IMR-90 (cell line): ENCODE measurements at regions not wholly inside any gene's neighbourhood (a gene's known extent, or its start where the extent isn't known, plus 50 kb on each side); places are given as distances from the start of the nearest gene placed in this dataset.

Experiments used
- ATAC-seq: fragments of 200-7000 bp; cut with Tn5 transposase; 2 replicates; pipeline ENCODE4 v1.9.1; 2020; ENCODE audit warnings: low read depth, mild to moderate bottlenecking, moderate library complexity
- BruUV-seq: library from RNA; stranded (reverse); fragments of 400-500 nt; replicated peaks from 2 replicates; lab custom pipeline; 2021; lab: Mats Ljungman, UMichigan
- CTCF ChIA-PET: fragments of 300-600 bp; formaldehyde crosslinking; extraction: SDS; loops from one replicate; lab custom pipeline; 2021; ENCODE audit warnings: antibody characterized with exemption; lab: Yijun Ruan, JAX
- POLR2A ChIA-PET: fragments of 300-600 bp; sonication (Branson Sonifier 250); formaldehyde crosslinking; loops from one replicate; lab custom pipeline; 2022; ENCODE audit warnings: antibody characterized with exemption; ENCODE audit not compliant: unreplicated experiment; lab: Charles Lee
- DNase-seq: peaks from one replicate; pipeline ENCODE4 v3.0.0; 2013
- H2AFZ ChIP-seq: replicated peaks from 2 replicates; pipeline ENCODE3; 2013; ENCODE audit warnings: low read length, mild to moderate bottlenecking; ENCODE audit not compliant: poor library complexity
- H2AK5ac ChIP-seq: 2 replicates; pipeline ENCODE4 v1.6.1; 2013; ENCODE audit warnings: low read depth, low read length, inconsistent platforms
- H2AK9ac ChIP-seq: replicated peaks from 2 replicates; pipeline ENCODE3; 2013; ENCODE audit warnings: mild to moderate bottlenecking, low read depth, low read length, moderate library complexity; ENCODE audit not compliant: poor library complexity
- H2BK120ac ChIP-seq: 2 replicates; pipeline ENCODE4 v1.6.1; 2013; ENCODE audit warnings: low read depth, low read length, inconsistent platforms
- H2BK15ac ChIP-seq: 3 replicates; pipeline ENCODE4 v1.6.1; 2013; ENCODE audit warnings: low read depth, low read length, inconsistent platforms
- H2BK20ac ChIP-seq: 2 replicates; pipeline ENCODE4 v1.6.1; 2013; ENCODE audit warnings: low read depth, mild to moderate bottlenecking, inconsistent platforms, low read length, moderate library complexity
- H2BK5ac ChIP-seq: 2 replicates; pipeline ENCODE4 v1.6.1; 2013; ENCODE audit warnings: mild to moderate bottlenecking, low read depth, low read length, inconsistent platforms; ENCODE audit not compliant: poor library complexity, severe bottlenecking
- H3K14ac ChIP-seq: replicated peaks from 2 replicates; pipeline ENCODE4 v1.6.1; 2013; ENCODE audit warnings: low read depth, low read length, inconsistent platforms
- H3K18ac ChIP-seq: 2 replicates; pipeline ENCODE4 v1.6.1; 2013; ENCODE audit warnings: low read depth, low read length, control low read depth
- H3K23ac ChIP-seq: 2 replicates; pipeline ENCODE4 v1.6.1; 2013; ENCODE audit warnings: low read depth, low read length, inconsistent platforms
- H3K27ac ChIP-seq: 2 replicates; pipeline ENCODE4 v1.5.1; 2013; ENCODE audit warnings: mild to moderate bottlenecking, control low read depth, low read length; ENCODE audit not compliant: insufficient read depth
- H3K27me3 ChIP-seq: 2 replicates; pipeline ENCODE4 v1.6.1; 2013; ENCODE audit warnings: low read length; ENCODE audit not compliant: control insufficient read depth, insufficient read depth
- H3K36me3 ChIP-seq: 2 replicates; pipeline ENCODE4 v1.6.1; 2013; ENCODE audit warnings: low read length, mixed read lengths; ENCODE audit not compliant: control insufficient read depth, insufficient read depth
- H3K4ac ChIP-seq: 2 replicates; pipeline ENCODE4 v1.6.1; 2013; ENCODE audit warnings: low read depth, low read length, inconsistent platforms
- H3K4me1 ChIP-seq: 2 replicates; pipeline ENCODE4 v1.6.1; 2013; ENCODE audit warnings: low read length, mixed read lengths; ENCODE audit not compliant: control insufficient read depth, insufficient read depth
- H3K4me2 ChIP-seq: 2 replicates; pipeline ENCODE4 v1.6.1; 2013; ENCODE audit warnings: low read depth, mild to moderate bottlenecking, control low read depth, low read length, moderate library complexity
- H3K4me3 ChIP-seq: 2 replicates; pipeline ENCODE4 v1.5.1; 2013; ENCODE audit warnings: low read depth, mild to moderate bottlenecking, control low read depth, low read length, moderate library complexity; ENCODE audit not compliant: insufficient read depth
- H3K56ac ChIP-seq: 2 replicates; pipeline ENCODE4 v1.6.1; 2013; ENCODE audit warnings: low read length, inconsistent platforms; ENCODE audit not compliant: insufficient read depth; ENCODE audit errors: extremely low read depth
- H3K79me1 ChIP-seq, 2 experiments: 2 replicates each; pipeline ENCODE4 v1.6.1; 2013; ENCODE audit warnings: low read length in 2 of 2, inconsistent platforms in 1 of 2, low read depth in 1 of 2
- H3K9ac ChIP-seq: 2 replicates; pipeline ENCODE4 v1.6.1; 2013; ENCODE audit warnings: low read depth, low read length, control low read depth
- H3K9me1 ChIP-seq: 2 replicates; pipeline ENCODE4 v1.6.1; 2013; ENCODE audit warnings: low read length, inconsistent platforms; ENCODE audit not compliant: insufficient read depth
- H3K9me3 ChIP-seq: 2 replicates; pipeline ENCODE4 v1.6.1; 2013; ENCODE audit warnings: low read length; ENCODE audit not compliant: control insufficient read depth, insufficient read depth
- H4K20me1 ChIP-seq: 2 replicates; pipeline ENCODE4 v1.6.1; 2013; ENCODE audit warnings: low read length, inconsistent platforms; ENCODE audit not compliant: insufficient read depth
- H4K5ac ChIP-seq: 2 replicates; pipeline ENCODE4 v1.6.1; 2013; ENCODE audit warnings: mild to moderate bottlenecking, low read depth, low read length, control low read depth
- H4K8ac ChIP-seq, 2 experiments: 2 replicates each; pipeline ENCODE4 v1.6.1; 2013; ENCODE audit warnings: low read depth in 2 of 2, low read length in 2 of 2, control low read depth in 1 of 2, inconsistent platforms in 1 of 2
- H4K91ac ChIP-seq: 2 replicates; pipeline ENCODE4 v1.6.1; 2013; ENCODE audit warnings: low read depth, low read length, inconsistent platforms; ENCODE audit not compliant: insufficient read depth
- MXI1 ChIP-seq: IDR thresholded peaks from 2 replicates; pipeline ENCODE4 v1.6.1; 2012; ENCODE audit warnings: low read depth, mild to moderate bottlenecking, low read length, moderate library complexity, borderline replicate concordance
- POLR2A ChIP-seq: IDR thresholded peaks from 2 replicates; pipeline ENCODE4 v1.6.1; 2012; ENCODE audit warnings: mild to moderate bottlenecking, low read depth, low read length
- WGBS, 2 experiments: methylation state at CpG; one replicate each; pipeline versions ENCODE4 v1.1.5 to v1.1.7; 2013; ENCODE audit warnings: missing lambda C conversion rate in 2 of 2; ENCODE audit not compliant: insufficient read length in 1 of 2; ENCODE audit errors: extremely low coverage in 2 of 2; 5-methylcytosine and 5-hydroxymethylcytosine counted together
- dilution Hi-C: fragments of 300-500 bp; cut with HindIII; formaldehyde crosslinking; loops from one replicate; pipeline ENCODE4 v1.14.3; 2018; ENCODE audit warnings: low sequenced_read_pairs; ENCODE audit not compliant: unreplicated experiment
- in situ Hi-C: fragments of 300-500 bp; cut with MboI; formaldehyde crosslinking; loops from 3 replicates; pipeline ENCODE4 v1.14.3; 2019; ENCODE audit warnings: low sequenced_read_pairs, inconsistent platforms, mixed read lengths
- intact Hi-C: fragments of 100-400 bp; cut with micrococcal nuclease; formaldehyde crosslinking; loops from 2 replicates; pipeline ENCODE4 v1.10.0; 2022

DNA sequence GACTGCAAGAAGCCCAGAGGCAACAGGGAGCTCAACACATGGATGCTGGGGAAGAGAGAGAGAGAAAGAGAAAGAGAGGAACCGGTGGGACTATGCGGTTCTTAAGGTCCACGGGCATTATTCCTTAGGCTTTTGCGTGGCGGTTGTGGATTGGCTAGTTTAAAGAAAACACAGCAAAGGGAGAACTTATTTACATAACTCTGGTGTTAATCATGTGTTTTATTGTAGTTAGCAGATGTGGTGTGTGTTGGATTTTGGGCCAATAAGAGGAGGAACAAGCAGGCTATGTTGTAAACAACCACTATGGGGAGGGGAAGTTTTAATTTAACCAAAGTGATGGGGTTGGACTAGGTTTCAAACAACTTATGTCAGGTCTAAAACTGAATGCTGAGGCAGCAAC is 275.3 kb upstream of the KLF12 start:
- Histone ChIP-seq H2BK15ac (no peak overlapping the region), H4K20me1 (no peaks in the 10 kb centered on the region), H3K27me3 (no peaks in the 10 kb centered on the region; the same call in 1 of the 2 replicates), H2BK120ac (no peak overlapping the region), H3K9me3 (no peaks in the 10 kb centered on the region), H2AK9ac (no peak overlapping the region), H4K5ac (no peak overlapping the region), H3K9me1 (no peaks in the 10 kb centered on the region), H3K4me3 (no peak overlapping the region), H4K91ac (no peak overlapping the region), H3K18ac (no peak overlapping the region), H3K14ac (no peak overlapping the region), H3K36me3 (no peaks in the 10 kb centered on the region), H3K23ac (no peak overlapping the region), H2AFZ (no peak overlapping the region), H3K4ac (no peak overlapping the region), H3K9ac (no peak overlapping the region), H3K56ac (no peak overlapping the region), H3K4me2 (no peak overlapping the region), H2BK20ac (no peak overlapping the region), H2AK5ac (no peak overlapping the region), H3K79me1 (no peaks in the 10 kb centered on the region), H4K8ac (no peak overlapping the region), H2BK5ac (no peak overlapping the region), H3K4me1 (no peaks in the 10 kb centered on the region), H3K27ac (no peak overlapping the region)
- dilution Hi-C loops (no loop called here), in situ Hi-C loops (no loop called here), intact Hi-C loops (no loop called here)
- DNase-seq (no peak), ATAC-seq (no peak)
- POLR2A ChIA-PET: no interaction called here
- WGBS, 2 experiments: no CpG with 5 or more reads among the region's 5 CpGs
- CTCF ChIA-PET: no interaction called here
- BruUV-seq: no TSS peak
- TF ChIP-seq POLR2A (no peak), MXI1 (no peak)
